MCF 10A (cell line): ENCODE measurements at regions not wholly inside any gene's neighbourhood (a gene's known extent, or its start where the extent isn't known, plus 50 kb on each side); places are given as distances from the start of the nearest gene placed in this dataset.

ENCODE experiments used
- BruUV-seq: library from RNA; stranded (reverse); fragments of 400-500 nt; replicated peaks from 2 replicates; lab custom pipeline; 2021; lab: Mats Ljungman, UMichigan
- CTCF ChIA-PET: fragments of 300-600 bp; sonication (Branson Sonifier 250); formaldehyde crosslinking; extraction: SDS; loops from one replicate; lab custom pipeline; 2021; ENCODE audit warnings: antibody characterized with exemption, inconsistent platforms; lab: Yijun Ruan, JAX
- POLR2A ChIA-PET: fragments of 300-600, 350-650 bp; sonication (Branson Sonifier 250); formaldehyde crosslinking; extraction: SDS; loops from one replicate; lab custom pipeline; 2020; ENCODE audit warnings: antibody characterized with exemption, inconsistent platforms; lab: Yijun Ruan, JAX
- DNase-seq: peaks from one replicate; pipeline ENCODE4 v3.0.0-alpha.2; 2018; ENCODE audit not compliant: unreplicated experiment
- H3K27ac Mint-ChIP-seq: one replicate; pipeline ENCODE4 v1.8.0; 2022; ENCODE audit warnings: mild to moderate bottlenecking, low read depth, mixed read lengths; ENCODE audit not compliant: unreplicated experiment
- H3K27me3 Mint-ChIP-seq: one replicate; pipeline ENCODE4 v1.8.0; 2022; ENCODE audit warnings: mixed read lengths; ENCODE audit not compliant: insufficient read depth, unreplicated experiment
- H3K36me3 Mint-ChIP-seq: one replicate; pipeline ENCODE4 v1.8.0; 2022; ENCODE audit warnings: mild to moderate bottlenecking, moderate library complexity, mixed read lengths; ENCODE audit not compliant: insufficient read depth, unreplicated experiment
- H3K4me1 Mint-ChIP-seq: one replicate; pipeline ENCODE4 v1.8.0; 2022; ENCODE audit warnings: mixed read lengths; ENCODE audit not compliant: insufficient read depth, unreplicated experiment
- H3K4me3 Mint-ChIP-seq: one replicate; pipeline ENCODE4 v1.8.0; 2022; ENCODE audit warnings: mild to moderate bottlenecking, moderate library complexity, mixed read lengths; ENCODE audit not compliant: unreplicated experiment
- H3K9me3 Mint-ChIP-seq: one replicate; pipeline ENCODE4 v1.8.0; 2022; ENCODE audit warnings: mixed read lengths; ENCODE audit not compliant: unreplicated experiment
- intact Hi-C: fragments of 100-400 bp; cut with micrococcal nuclease; formaldehyde crosslinking; loops from 2 replicates; pipeline ENCODE4 v1.14.1; 2022
- TF ChIP-seq, protein P1 (sequence below): fragments of 200-600 bp; IDR thresholded peaks from one replicate; pipeline ENCODE4 v1.8.0; 2022; ENCODE audit warnings: antibody characterized with exemption, mild to moderate bottlenecking; ENCODE audit not compliant: unreplicated experiment

DNA sequence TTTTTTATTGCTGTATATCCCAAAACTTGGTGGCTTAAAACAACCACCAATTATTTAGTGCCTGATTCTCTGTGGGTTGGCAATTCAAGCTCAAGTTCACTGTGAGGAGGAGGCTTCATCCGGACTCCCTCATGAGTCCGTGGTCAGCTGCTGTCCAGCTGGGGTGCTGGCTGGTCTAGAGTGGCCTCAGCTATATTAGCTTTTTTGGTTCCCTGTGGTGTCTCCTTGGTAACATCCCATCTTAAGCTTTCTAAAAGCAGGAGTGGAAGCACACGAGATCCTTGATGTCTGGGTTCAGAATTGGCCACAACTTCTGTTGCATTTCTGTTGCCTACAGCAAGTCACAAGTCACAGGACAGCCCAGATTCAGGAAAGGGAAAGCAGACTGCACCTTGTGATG lies 536.5 kb upstream of the FZD8 start:
- H3K27me3 Mint-ChIP-seq: no peaks in the 10 kb centered on the region
- no TSS peak for BruUV-seq
- H3K27ac Mint-ChIP-seq: no peak overlapping the region
- DNase-seq: no peak
- H3K9me3 Mint-ChIP-seq: no peaks in the 10 kb centered on the region
- peaks cover 6% of the 10 kb centered on the region for H3K4me1 Mint-ChIP-seq
- TF ChIP-seq, protein P1, sequence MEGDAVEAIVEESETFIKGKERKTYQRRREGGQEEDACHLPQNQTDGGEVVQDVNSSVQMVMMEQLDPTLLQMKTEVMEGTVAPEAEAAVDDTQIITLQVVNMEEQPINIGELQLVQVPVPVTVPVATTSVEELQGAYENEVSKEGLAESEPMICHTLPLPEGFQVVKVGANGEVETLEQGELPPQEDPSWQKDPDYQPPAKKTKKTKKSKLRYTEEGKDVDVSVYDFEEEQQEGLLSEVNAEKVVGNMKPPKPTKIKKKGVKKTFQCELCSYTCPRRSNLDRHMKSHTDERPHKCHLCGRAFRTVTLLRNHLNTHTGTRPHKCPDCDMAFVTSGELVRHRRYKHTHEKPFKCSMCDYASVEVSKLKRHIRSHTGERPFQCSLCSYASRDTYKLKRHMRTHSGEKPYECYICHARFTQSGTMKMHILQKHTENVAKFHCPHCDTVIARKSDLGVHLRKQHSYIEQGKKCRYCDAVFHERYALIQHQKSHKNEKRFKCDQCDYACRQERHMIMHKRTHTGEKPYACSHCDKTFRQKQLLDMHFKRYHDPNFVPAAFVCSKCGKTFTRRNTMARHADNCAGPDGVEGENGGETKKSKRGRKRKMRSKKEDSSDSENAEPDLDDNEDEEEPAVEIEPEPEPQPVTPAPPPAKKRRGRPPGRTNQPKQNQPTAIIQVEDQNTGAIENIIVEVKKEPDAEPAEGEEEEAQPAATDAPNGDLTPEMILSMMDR: no peak
- CTCF ChIA-PET: no interaction called here
- H3K36me3 Mint-ChIP-seq: no peaks in the 10 kb centered on the region
- POLR2A ChIA-PET: interaction anchor here (0.9 kb wide), 1 partner anchor 12 kb away, joined by 3 read pairs; no protein-coding TSS in a partner anchor
- H3K4me3 Mint-ChIP-seq: no peak overlapping the region
- intact Hi-C loops: no loop called here

- CTCF ChIA-PET: no interaction called here
- intact Hi-C loops: no loop called here
Measured at GRCh38 chr10:36177071-36177470, 535.0 kb upstream of the FZD8 start.

DNA sequence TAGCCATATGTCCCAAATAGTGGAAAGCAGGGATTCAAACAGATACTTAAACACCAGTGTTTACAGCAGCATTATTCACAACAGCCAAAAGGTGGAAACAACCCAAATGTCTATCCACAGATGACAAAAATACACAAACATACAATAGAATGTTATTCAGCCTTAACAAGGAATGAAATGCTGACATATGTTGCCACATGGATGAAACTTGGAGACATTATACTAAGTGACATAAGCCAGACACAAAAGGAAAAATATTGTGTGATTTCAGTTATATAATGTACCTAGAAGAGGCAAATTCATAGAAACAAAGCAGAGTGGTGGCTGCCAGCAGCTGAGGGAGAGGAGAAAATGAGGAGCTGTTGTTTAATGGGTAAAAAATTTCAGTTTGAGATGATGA lies 533.9 kb upstream of the FZD8 start:
- Mint-ChIP-seq H3K4me3 (no peak overlapping the region), H3K36me3 (no peaks in the 10 kb centered on the region), H3K27ac (no peak overlapping the region), H3K9me3 (no peaks in the 10 kb centered on the region), H3K4me1 (peaks cover 26% of the 10 kb centered on the region), H3K27me3 (no peaks in the 10 kb centered on the region)
- no peak for DNase-seq
- no TSS peak for BruUV-seq
- TF ChIP-seq, protein P1: no peak
- CTCF ChIA-PET: no interaction called here
- intact Hi-C loops: no loop called here
- POLR2A ChIA-PET: no interaction called here

More at GRCh38 chr10:36177071-36177470, 535.0 kb upstream of the FZD8 start:
- Mint-ChIP-seq H3K36me3 (no peaks in the 10 kb centered on the region), H3K4me1 (peaks cover 17% of the 10 kb centered on the region), H3K27me3 (no peaks in the 10 kb centered on the region), H3K4me3 (no peak overlapping the region), H3K27ac (no peak overlapping the region), H3K9me3 (no peaks in the 10 kb centered on the region)
- TF ChIP-seq, protein P1: no peak
- POLR2A ChIA-PET: no interaction called here
- BruUV-seq: no TSS peak
- DNase-seq: no peak

GRCh38 chr10:36173364-36173763 lies 531.3 kb upstream of the FZD8 start:
- TF ChIP-seq, protein P1: no peak
- no TSS peak for BruUV-seq
- peak; percentile 66 for DNase-seq
- peaks cover 26% of the 10 kb centered on the region for H3K4me1 Mint-ChIP-seq
- ChIA-PET CTCF (interaction anchor here (1.8 kb wide), 1 partner anchor 17 kb away, joined by 3 read pairs; no protein-coding TSS in a partner anchor), POLR2A (no interaction called here)
- no peaks in the 10 kb centered on the region for H3K36me3 Mint-ChIP-seq
- intact Hi-C loops: no loop called here
- H3K4me3 Mint-ChIP-seq: no peak overlapping the region
- no peaks in the 10 kb centered on the region for H3K27me3 Mint-ChIP-seq
- H3K27ac Mint-ChIP-seq: peak overlapping the region; percentile 11
- H3K9me3 Mint-ChIP-seq: no peaks in the 10 kb centered on the region
